ENCODE measurements at regions not wholly inside any gene's neighbourhood (a gene's known extent, or its start where the extent isn't known, plus 50 kb on each side); places are given as distances from the start of the nearest gene placed in this dataset.

GRCh38 chr13:73250061-73250460 lies 191.3 kb downstream of the KLF5 start:
- no peak for TF ChIP-seq CTCF (IDR thresholded peaks at IDR 0.05; ENCODE audit: insufficient read depth, low read depth, low read length)
- TF ChIP-seq EZH2 (IDR thresholded peaks at IDR 0.05; ENCODE audit: insufficient read depth, low read length) = no peak
